Stimulated activated CD4-positive, alpha-beta T cell treated with anti-CD3 and anti-CD28 coated beads, Interleukin-2, amount 100 ng/mL, for 24 hours (primary cell): ENCODE measurements at regions not wholly inside any gene's neighbourhood (a gene's known extent, or its start where the extent isn't known, plus 50 kb on each side); places are given as distances from the start of the nearest gene placed in this dataset.
A peak's percentile ranks its signal among the peaks of the same experiment; 100 is the strongest.
"Not testable (repeated sequence)": the region's sequence is repeated elsewhere in the genome, so short reads cannot be mapped to it uniquely, and the experiment has no call there.

ENCODE experiments used
- DNase-seq, 2 donors: peaks; one replicate each; pipeline ENCODE4 v3.0.0-alpha.2; 2020

DNA sequence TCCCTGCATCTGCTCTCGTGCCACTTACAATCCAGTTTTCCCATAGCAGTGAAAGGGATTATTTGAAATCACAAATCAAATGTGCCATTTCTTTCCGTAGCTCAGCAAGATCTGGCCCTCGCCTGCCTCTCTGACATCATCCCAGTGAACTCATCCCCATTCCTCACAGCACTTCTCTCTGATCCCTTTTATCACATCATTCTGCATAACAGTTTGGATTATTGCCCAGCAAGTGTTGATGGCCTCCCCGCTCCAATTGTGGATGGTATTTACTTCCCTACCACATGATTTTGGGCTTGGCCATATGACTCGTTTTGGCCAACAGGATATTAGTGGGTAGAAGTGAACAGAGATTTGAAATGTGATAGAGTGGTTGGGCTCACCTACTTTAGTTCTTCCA, 185.0 kb downstream of the NPIPA7 start:
- not testable (repeated sequence) for DNase-seq

DNA sequence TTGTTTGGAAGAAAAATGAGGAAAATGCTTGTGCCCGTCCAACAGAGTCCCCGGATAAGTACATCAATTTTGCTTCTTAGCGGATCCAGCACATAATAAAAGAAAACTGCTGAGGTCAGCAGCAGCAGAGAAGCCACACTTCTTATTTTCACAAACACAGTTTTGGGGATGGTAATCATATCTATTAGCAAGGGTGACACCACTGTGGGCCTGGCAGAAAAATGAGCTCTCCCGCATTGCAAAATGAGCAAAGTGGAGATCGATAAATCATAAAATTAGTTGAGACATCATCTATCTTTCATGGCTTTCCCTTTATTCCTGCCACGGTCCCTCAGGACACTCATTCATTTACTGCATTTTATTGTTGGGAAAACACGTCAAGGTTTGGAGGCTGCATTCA, 186.4 kb downstream of the NPIPA7 start:
- DNase-seq, result not testable (repeated sequence)

DNA sequence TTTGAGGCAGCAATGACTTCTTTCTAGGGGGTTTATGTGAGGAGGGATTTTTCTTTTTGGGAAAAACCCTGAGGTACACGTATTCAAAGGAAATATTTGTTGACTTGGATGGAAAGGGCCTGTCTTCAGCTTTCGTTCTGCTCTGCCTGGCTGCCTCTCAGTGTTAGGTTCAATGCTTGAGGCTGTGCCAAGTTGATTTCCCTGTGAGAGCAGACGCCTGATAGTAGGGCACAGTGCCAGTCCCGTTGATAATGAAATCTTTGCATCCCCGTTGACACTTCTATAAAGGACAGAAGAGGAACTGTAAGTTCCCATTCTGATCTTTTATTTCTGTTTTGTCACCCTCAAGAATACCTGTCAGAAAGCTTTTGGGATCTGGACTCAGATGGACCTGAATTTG, 191.1 kb downstream of the NPIPA7 start:
- not testable (repeated sequence) for DNase-seq

DNA sequence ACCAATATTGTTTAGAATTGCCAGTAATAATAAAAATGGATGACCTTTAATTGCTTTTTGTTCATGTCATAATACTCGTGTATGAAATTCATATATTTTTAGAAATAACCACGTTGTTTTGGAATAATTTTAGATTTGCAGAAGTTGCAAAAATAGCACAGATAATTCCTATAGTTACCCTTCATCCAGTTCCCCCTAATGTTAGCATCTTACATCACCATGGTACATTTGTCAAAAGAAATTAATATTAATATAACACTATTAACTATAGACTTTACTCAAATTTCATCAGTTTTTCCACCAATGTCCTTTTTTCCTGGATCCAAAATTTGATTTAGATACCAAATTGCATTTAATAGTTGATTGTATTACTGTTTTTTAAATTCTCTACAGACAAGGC, 191.9 kb downstream of the NPIPA7 start:
- not testable (repeated sequence) for DNase-seq

DNA sequence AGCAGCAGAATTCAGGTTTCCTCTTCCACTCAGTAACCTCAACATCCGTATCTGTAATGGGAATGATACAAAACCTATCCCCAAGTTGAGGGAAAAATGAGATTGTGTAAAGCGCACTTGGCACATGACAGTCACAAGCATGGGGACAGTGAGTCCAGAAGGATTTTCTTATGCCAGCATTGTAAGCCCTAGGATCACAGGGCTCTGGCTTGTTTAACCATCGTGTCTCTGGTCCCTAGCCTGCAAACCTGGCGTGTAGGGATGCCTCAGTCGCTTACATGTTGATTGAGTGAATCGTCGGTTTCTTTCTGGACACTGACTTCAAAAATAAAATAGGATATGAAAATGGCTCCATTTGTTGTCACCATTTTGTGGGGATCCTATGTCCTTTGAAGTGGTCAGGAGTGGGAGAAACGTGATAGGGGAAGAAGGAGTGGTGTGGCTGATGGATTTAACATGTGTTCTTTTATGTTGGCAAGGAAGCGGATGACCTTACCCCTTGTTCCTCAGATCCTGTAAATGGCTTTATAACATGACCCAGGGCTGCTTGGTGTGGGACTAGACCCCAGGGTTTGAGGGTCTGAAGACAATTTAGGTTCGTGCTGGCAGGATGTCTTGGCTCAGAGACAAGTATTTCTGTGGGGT, 193.3 kb downstream of the NPIPA7 start:
- DNase-seq, result not testable (repeated sequence)

DNA sequence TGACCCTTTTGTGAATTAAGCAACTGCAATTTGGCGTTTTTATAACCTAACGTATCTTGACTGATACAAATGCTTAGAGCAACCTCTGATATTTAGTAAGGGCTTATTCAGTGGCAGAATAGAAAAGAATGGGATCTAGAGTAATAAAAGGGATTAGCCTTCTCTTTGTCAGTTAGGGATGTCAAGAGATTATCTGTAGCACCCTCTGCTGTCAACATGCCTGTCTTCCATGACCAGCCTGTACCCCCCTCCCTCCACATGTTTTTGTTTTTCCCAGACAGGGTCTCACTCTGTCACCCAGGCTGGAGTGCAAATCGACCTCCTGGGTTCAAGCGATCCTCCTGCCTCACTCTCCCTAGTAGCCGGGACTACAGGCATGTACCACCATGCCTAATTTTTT, 198.1 kb downstream of the NPIPA7 start:
- DNase-seq, result not testable (repeated sequence)

DNA sequence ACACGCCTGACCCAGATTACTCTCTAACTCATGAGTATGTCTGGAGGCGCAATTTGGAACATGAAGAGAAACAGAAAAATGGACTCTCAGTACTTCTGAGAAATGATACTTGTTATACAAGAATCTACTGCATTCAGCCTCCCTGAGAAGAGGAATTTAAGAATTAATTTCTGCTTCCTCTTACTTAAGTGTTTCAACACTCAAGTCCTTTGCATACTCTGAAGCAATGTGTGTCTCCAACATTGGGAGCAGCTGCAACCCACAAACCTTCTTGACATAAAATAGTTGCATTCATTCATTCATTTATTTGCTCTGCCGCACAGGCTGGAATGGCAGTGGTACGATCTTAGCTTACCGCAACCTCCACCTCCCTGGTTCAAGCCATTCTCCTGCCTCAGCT, 199.8 kb downstream of the NPIPA7 start:
- no peak for DNase-seq

DNA sequence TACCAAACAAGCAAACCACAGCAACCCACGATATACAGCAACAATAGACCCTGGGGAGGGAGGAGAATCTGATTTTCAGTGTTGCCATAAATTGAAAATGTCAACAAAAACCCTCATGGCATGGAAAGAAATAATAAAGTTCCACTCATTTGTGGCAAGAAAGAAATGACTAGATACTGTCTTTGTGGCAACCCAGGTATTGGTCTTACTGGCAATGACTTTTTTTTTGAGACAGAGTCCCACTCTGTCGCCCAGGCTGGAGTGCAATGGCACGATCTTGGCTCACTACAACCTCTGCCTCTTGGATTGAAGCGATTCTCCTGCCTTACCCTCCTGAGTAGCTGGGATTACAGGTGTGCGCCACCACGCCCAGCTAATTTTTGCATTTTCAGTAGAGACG, 204.0 kb downstream of the NPIPA7 start:
- DNase-seq, result not testable (repeated sequence)

DNA sequence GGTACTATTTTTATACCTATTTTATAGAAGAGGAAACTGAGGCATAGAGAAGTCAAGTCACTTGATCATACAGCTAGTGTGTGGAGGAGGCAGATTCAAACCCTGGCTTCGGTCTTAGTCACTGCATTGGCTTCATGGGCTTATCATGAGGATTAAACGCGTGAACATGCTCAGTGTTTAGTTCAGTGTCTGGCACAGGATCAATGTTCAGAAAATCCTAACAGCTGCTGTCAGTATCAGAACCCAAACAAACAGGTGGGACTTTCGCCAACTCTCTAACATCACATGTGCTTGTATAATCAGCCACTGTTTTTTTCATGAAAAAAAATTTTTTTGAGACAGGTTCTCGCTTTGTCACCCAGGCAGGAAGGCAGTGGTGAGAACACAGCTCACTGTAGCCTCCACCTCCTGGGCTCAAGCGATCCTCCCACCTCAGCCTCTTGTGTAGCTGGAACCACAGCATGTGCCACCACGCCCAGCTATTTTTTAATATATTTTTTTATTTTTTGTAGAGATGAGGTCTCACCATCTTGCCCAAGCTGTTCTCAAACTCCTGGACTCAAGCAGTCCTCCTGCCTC, 207.2 kb downstream of the NPIPA7 start:
- not testable (repeated sequence) for DNase-seq

DNA sequence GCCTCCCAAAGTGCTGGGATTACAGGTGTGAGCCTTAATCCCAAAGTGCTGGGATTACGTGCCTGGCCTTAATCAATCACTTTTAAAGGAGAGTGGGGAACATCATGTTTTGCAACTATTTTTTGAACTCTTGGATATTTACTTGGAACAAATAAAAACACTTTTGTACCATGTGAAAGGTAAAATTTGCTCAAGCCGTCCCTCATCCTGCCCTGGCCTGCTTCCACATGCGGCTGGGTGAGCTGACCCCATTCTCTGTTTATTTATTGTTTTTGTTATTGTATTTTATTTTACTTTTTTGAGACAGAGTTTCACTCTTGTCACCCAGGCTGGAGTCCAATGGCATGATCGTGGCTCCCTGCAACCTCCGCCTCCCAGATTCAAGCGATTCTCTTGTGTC, 208.0 kb downstream of the NPIPA7 start:
- DNase-seq, result not testable (repeated sequence)

DNA sequence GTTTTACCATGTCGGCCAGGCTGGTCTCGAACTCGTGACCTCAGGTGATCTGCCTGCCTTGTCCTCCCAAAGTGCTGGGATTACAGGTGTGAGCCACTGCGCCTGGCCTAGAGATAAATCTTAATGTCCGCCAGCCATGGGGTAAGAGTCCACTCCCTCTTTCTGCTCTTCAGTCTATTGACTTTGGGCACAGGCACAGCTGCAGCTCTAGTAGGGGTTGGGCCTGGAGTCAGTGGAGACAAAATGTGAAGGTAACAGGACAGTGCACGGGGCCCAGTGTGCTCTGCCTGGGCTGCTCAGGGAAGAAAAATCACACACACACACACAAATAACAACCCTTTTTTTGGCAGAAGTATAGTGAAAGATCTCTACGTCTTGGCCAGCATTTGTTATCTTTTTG, 209.5 kb downstream of the NPIPA7 start:
- DNase-seq, result not testable (repeated sequence)

DNA sequence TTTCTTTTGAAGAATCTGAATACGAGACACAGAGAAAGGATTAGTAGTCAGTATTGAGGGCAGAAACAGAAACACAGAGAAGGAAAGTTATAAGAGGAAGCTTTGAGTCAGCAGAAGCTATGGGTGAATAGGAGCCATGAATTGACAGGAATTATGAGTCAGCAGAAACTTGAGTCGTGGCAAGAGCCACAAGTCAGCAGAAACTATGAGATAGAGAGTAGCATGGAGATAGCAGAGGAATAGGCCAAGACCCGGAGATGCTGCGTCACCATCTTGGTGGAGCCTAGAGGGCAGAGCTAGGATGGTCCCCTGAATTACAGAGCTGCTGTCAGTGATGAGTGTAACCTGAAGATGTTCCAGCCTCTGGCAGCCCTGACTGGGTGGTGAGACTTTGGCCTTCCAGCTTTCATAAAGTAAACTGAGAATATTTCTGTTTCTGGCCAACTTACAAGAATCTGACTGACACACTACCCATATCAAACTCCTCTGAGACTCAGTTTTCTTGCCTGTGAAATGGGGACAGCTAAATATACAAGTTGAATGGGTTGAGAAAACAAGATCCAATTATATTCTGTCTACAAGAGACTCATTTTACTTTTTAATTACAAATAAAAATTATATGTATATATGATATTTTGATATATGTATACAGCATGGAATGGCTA, 211.8 kb downstream of the NPIPA7 start:
- DNase-seq, result not testable (repeated sequence)

DNA sequence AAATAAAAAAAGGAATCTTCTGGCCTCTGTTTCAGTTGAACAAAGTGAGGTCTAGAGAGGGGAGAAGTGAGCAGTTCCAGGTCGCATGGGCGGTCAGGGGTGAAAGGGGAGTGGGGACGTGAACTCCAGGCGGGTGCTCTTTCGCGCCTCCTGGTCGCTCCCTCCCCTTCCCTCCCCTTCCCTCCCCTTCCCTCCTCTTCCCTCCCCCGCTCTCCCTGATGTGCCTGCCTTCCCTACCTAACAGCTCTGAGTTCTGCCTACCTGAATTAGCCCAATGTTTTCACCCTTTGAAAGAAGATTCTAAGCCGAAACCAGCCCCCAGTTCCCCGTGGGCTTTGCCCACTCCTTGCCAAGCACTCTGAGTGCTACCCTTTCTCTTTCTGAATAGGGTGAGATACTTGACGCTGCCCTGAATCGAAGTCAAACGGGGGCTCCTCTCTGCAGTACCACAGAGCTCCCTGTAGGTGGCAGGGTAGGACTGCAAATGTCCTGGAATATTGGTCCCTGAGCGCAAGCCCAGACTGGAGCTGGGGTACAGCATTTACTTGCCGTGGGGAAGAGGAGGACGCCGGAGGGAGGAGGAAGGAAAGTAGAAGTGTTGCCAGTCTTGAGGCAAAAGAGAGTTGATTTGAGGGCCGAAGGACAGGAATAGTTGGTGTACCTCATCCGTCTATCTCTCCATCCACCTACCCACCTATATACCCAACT, 214.4 kb downstream of the NPIPA7 start:
- DNase-seq, result peak; percentile 51

DNA sequence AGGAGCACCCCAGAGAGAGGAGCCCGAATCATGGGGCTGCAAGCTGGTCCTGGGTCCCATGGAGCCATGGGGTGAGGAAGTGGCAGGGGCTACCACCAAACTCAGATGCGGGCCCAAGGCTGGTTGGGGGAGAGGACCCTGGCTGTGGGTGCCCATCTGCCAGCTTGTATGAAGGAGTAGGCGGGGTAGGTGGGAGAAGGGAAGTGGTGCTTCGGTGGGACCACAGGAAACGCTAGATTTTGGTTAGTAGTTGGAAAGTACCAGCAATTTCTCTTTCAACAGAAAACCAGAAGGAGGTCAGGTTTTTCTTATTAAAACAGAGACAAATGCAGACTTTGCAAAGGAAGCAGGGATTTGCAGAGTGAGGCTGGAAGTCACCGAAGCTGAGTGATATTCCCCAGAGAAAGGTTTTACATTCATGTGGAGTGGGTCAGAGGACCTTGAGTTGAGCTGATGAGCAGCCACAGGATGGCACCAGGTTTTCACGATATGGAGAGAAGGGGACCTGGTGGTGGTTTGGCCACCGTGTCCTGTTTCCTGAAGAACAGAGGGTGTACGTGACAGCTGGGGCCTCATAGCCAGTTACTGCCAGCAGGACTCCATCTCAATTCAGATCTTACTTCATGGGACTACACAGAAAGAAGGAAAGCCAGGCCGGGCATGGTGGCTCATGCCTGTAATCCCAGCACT, 216.2 kb downstream of the NPIPA7 start:
- DNase-seq, result not testable (repeated sequence)

DNA sequence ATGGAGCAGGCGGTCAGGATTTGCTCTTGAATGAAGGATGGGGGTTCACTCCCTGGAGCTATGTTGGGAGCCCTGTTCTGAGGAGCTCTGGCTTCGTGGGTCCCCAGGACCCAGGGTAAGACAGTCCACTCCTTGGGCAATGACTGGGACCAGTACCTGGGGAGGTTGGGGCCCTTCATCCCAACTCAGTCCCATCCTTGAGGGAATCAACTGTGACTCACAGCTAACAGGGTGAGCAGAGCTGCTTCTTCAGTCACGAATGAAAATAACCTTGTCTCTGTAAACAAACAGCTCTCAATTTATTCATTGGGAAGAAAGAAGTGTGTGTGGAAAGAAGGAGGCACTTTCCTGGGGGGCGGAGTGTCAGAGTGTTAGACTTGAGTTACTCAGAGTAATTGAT, 222.3 kb downstream of the NPIPA7 start:
- not testable (repeated sequence) for DNase-seq

DNA sequence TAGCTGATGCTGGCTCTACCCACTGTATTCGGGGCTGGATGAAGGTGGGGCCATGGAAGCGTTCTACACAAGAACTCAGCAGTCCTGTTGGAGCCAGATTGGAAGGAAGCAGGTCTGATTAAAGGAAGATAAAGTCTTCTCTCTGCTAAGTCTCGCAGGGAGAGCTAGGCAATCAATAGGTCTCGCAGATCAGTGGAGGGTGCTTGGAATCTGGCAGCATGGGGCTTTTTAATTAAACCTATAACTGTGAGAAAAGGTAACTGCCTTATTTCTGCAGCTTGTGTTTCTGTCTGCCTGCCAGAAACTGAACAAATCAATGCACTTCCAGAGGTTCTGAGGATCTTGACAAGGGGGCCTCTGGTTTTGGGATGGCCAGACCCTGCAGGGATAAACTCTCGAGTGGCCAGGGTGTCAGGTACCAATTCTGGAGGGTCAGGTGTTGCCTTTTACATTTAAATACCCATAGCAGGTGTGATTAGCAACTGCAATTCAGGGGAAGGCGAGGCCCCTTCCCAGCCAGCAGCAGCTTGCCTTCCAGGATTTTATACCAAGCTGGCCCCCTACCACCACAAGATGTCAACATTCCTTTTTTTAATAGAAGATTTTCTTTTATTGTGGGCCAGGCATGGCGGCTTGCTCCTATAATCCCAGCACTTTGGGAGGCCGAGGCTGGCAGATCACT, 228.6 kb downstream of the NPIPA7 start:
- DNase-seq, result not testable (repeated sequence)

DNA sequence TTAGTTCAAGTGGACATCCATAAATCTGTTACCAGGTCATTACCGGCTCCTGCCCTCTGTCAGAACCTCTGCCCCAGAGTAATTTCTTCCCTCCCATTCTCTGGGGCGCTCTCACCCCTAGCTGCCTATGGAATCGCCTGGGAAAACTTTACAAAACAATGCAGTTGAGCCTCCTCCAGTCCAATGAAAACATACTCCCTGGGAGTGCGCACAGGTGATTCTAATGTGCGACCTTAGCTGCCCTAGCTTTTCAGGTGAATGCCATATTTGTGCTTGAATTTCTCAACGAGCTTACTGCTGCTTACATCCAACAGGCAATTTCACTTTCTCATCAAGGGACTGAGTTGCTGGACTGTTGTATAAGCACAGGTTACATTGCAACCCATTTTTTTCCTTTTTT, 230.7 kb downstream of the NPIPA7 start:
- DNase-seq, result not testable (repeated sequence)

DNA sequence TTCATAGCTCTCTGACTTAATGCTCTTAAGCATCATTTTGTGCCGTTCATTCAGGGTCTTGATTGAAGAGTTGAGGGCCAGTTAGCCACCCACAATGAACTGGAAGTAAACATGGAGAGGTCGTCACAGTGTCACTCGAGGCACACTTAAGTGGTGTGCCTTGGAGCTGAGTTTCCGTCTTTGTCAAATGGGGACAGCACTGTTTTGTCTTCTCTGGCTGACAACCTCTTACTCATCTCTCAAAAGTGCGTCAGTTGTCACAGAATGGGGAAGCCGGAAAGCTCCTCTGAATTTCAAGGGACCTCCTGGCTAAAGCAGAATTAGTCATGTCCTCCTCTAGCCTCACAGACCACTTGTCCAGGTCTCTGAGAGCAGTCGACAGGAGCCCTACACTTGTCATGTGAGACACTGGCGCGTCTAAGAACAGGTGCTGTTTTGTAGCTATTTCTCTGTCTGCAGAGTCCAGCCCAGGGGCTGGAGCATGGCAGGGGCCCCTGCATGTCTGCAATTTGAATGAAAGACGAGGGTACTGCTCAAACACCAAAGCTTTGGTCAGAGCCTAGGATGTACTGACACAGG, 231.5 kb downstream of the NPIPA7 start:
- not testable (repeated sequence) for DNase-seq

DNA sequence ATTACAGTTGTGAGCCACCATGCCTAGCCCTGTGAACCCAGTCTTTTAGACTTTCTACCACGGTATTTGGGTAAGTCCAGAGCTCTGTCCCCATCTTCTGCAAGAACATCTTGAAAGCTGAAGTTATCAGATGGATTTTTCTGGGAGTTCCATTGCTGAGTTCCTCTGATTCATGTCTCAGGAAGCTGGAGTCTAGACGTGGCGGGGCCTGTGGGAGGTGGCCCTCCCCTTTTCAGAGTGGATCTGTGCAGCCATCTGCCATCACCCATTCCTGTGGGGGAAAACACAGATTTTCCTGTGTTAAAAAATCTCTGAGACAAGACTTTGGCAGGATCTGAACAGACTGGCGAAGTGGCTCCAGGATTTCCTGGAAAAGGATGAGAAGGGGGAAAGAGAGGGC, 234.3 kb downstream of the NPIPA7 start:
- DNase-seq, result not testable (repeated sequence)

DNA sequence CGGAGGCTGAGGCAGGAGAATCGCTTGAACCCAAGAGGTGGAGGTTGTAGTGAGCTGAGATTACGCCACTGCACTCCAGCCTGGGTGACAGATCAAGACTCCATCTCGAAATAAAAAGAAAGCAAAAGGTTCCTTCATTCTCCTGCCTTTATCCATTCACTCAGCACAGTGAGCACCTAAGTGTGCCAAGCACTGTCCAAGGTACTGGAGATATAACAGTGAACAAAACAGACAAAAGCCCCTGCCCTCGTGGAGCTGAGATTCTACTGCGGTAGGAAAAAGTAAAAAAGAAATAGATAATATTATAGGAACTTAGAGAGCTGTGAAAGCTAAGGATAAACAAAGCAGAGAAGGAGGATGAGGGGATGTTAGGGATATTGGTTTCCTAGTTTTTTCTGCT, 235.5 kb downstream of the NPIPA7 start:
- not testable (repeated sequence) for DNase-seq

DNA sequence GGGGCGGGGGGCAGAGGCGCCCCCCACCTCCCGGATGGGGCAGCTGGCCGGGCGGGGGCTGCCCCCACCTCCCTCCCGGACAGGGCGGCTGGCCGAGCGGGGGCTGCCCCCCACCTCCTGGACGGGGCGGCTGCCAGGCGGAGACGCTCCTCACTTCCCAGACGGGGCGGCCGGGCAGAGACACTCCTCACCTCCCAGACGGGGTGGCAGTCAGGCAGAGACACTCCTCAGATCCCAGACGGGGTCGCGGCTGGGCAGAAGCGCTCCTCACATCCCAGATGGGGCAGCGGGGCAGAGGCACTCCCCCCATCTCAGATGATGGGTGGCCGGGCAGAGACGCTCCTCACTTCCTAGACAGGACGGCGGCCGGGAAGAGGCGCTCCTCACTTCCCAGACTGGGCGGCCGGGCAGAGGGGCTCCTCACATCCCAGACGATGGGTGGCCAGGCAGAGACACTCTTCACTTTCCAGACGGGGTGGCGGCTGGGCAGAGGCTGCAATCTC, 240.1 kb downstream of the NPIPA7 start:
- not testable (repeated sequence) for DNase-seq

DNA sequence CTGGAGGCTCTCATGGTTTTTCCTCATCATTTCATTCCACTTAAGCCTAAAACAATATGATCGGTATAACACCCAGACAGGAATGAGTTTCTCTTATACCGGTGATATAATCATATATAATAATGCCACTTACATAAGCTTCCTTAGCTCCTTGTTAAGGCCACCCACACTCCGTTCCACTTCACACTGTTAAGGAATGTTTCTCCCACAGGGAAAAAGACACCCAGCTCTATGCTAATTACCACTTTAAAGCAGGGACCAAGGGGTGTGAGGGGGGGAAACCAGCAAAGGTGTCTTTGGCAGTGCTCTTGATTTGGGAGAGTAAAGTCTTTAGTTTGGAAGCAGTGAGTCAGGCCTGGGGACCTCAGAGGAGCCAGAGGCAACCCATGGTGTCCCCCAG, 245.4 kb downstream of the NPIPA7 start:
- not testable (repeated sequence) for DNase-seq
